ENCODE measurements at regions not wholly inside any gene's neighbourhood (a gene's known extent, or its start where the extent isn't known, plus 50 kb on each side); places are given as distances from the start of the nearest gene placed in this dataset.

DNA sequence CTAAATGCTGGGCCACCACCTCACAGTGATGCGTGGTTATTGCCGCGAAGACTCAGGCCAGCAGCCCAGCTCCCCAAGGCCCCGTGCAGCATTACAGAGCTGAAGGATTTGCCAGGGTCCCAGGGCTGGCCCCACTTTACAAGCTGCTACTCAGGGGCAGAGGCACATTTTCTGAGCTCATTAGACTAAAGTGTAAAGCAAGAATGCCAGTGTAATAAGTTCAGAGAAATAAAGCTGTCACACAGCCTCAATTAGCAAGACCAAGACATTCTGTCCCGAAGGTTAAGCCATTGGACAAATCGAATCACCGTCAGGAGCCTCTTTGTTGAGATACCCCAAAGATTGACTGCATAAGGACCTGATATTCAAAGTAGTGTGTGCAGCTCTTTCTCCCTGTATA, 428.4 kb downstream of the EFNB2 start:
- H3K4me2 ChIP-seq = no peak overlapping the region
- H3K27ac ChIP-seq = no peak overlapping the region
- H3K27me3 ChIP-seq (ENCODE audit: insufficient read depth, low read depth) = no peaks in the 10 kb centered on the region
- no peak overlapping the region for H3K9ac ChIP-seq
- no peaks in the 10 kb centered on the region for H3K4me1 ChIP-seq (ENCODE audit: low read depth, poor library complexity, severe bottlenecking)
- no peaks in the 10 kb centered on the region for H3K36me3 ChIP-seq (ENCODE audit: insufficient read depth)
- no peak overlapping the region for H3K4me3 ChIP-seq (IDR thresholded peaks at IDR 0.05; ENCODE audit: insufficient read depth, low read depth, low read length)
- TF ChIP-seq, protein P1, sequence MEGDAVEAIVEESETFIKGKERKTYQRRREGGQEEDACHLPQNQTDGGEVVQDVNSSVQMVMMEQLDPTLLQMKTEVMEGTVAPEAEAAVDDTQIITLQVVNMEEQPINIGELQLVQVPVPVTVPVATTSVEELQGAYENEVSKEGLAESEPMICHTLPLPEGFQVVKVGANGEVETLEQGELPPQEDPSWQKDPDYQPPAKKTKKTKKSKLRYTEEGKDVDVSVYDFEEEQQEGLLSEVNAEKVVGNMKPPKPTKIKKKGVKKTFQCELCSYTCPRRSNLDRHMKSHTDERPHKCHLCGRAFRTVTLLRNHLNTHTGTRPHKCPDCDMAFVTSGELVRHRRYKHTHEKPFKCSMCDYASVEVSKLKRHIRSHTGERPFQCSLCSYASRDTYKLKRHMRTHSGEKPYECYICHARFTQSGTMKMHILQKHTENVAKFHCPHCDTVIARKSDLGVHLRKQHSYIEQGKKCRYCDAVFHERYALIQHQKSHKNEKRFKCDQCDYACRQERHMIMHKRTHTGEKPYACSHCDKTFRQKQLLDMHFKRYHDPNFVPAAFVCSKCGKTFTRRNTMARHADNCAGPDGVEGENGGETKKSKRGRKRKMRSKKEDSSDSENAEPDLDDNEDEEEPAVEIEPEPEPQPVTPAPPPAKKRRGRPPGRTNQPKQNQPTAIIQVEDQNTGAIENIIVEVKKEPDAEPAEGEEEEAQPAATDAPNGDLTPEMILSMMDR (conservative IDR thresholded peaks at IDR 0.05; ENCODE audit: low read depth, low read length) = no peak
- no peaks in the 10 kb centered on the region for H4K20me1 ChIP-seq (ENCODE audit: insufficient read depth)
- no peaks in the 10 kb centered on the region for H3K79me2 ChIP-seq (ENCODE audit: insufficient read depth, low read depth)
- no peak overlapping the region for H2AFZ ChIP-seq (ENCODE audit: low read depth)

DNA sequence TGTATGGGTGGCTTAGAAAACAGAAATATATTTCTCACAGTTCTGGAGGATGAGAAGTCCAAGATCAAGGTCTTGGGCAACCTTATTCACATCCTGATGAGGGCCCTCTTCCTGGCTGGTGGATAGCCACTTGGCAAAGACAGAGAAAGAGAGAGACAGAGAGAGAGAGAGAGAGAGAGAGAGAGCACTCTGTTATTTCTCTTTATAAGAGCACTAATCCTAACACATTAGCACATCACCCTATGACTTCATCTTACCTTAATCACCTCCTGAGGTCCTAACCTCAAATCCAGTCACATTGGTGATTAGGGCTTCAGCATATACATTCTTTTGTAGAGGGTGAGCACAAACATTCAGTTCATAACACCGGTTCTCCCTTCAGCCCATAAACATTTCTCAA, 430.3 kb downstream of the EFNB2 start:
- H3K79me2 ChIP-seq (ENCODE audit: insufficient read depth, low read depth) = no peaks in the 10 kb centered on the region
- TF ChIP-seq, protein P1 (conservative IDR thresholded peaks at IDR 0.05; ENCODE audit: low read depth, low read length) = no peak
- H3K9ac ChIP-seq = no peak overlapping the region
- no peak overlapping the region for H3K4me3 ChIP-seq (IDR thresholded peaks at IDR 0.05; ENCODE audit: insufficient read depth, low read depth, low read length)
- no peaks in the 10 kb centered on the region for H3K4me1 ChIP-seq (ENCODE audit: low read depth, poor library complexity, severe bottlenecking)
- no peaks in the 10 kb centered on the region for H3K36me3 ChIP-seq (ENCODE audit: insufficient read depth)
- no peak overlapping the region for H2AFZ ChIP-seq (ENCODE audit: low read depth)
- no peaks in the 10 kb centered on the region for H4K20me1 ChIP-seq (ENCODE audit: insufficient read depth)
- H3K4me2 ChIP-seq = no peak overlapping the region
- H3K27ac ChIP-seq = no peak overlapping the region
- no peaks in the 10 kb centered on the region for H3K27me3 ChIP-seq (ENCODE audit: insufficient read depth, low read depth)

DNA sequence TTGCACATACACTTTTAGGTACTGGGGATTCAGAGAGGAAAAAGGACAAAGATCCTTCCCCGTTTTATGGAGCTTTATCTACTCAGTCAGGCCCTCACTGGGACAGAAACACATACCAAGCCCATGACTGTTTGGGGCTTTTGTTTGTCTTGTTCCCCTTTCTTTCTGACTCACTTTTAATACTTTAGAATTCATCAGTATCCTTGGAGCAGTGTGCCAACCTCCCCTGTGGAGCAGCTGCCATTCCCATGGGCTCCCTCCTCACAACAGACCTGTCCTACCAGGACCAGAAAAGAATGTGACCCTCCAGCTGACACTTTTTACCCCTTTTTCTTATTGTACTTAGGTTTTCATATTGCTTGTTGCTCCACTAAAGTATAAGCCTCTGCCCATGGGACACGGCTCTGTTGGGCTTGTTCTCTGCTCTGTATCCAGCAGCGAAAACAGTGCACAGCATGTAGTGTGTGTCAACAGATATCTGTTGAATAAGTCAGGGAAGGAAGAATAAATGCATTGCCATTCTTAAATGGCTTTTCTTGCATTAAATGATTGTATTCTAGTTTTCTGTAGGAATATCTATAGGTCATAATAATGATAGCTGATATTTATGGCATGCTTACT, 431.1 kb downstream of the EFNB2 start:
- Histone ChIP-seq H3K4me3 (IDR thresholded peaks at IDR 0.05; ENCODE audit: insufficient read depth, low read depth, low read length) (no peak overlapping the region), H3K4me2 (no peak overlapping the region), H3K27me3 (ENCODE audit: insufficient read depth, low read depth) (no peaks in the 10 kb centered on the region), H2AFZ (ENCODE audit: low read depth) (no peak overlapping the region), H3K27ac (no peak overlapping the region), H3K36me3 (ENCODE audit: insufficient read depth) (no peaks in the 10 kb centered on the region), H3K79me2 (ENCODE audit: insufficient read depth, low read depth) (no peaks in the 10 kb centered on the region), H4K20me1 (ENCODE audit: insufficient read depth) (no peaks in the 10 kb centered on the region), H3K9ac (no peak overlapping the region), H3K4me1 (ENCODE audit: low read depth, poor library complexity, severe bottlenecking) (no peaks in the 10 kb centered on the region)
- TF ChIP-seq, protein P1 (conservative IDR thresholded peaks at IDR 0.05; ENCODE audit: low read depth, low read length) = no peak

DNA sequence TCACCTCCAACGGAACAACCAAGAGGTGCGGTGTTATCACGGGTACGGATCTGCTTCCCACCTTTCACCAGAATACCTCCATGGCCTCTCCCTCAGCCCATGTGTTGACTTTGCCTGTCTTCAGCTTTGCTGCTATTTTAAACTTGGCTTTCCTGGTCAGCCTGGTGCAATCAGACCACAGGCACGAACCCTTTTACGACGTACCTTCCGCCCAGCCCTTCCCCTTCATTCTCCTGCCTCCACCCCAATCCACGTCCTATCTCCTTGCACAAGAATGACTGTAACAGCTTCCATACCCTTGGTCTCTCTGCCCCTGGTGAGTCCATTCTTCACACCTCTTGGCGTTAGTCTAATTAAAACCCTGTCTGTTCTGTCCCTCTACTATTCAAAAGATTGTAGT, 431.7 kb downstream of the EFNB2 start:
- no peaks in the 10 kb centered on the region for H3K4me1 ChIP-seq (ENCODE audit: low read depth, poor library complexity, severe bottlenecking)
- TF ChIP-seq, protein P1 (conservative IDR thresholded peaks at IDR 0.05; ENCODE audit: low read depth, low read length) = no peak
- no peak overlapping the region for H3K9ac ChIP-seq
- H2AFZ ChIP-seq (ENCODE audit: low read depth) = no peak overlapping the region
- no peaks in the 10 kb centered on the region for H4K20me1 ChIP-seq (ENCODE audit: insufficient read depth)
- H3K27me3 ChIP-seq (ENCODE audit: insufficient read depth, low read depth) = no peaks in the 10 kb centered on the region
- H3K4me2 ChIP-seq = no peak overlapping the region
- H3K36me3 ChIP-seq (ENCODE audit: insufficient read depth) = no peaks in the 10 kb centered on the region
- no peak overlapping the region for H3K4me3 ChIP-seq (IDR thresholded peaks at IDR 0.05; ENCODE audit: insufficient read depth, low read depth, low read length)
- H3K79me2 ChIP-seq (ENCODE audit: insufficient read depth, low read depth) = no peaks in the 10 kb centered on the region
- H3K27ac ChIP-seq = no peak overlapping the region

All from KMS-11 (cell line).